ENCODE measurements at regions not wholly inside any gene's neighbourhood (a gene's known extent, or its start where the extent isn't known, plus 50 kb on each side); places are given as distances from the start of the nearest gene placed in this dataset.

DNA sequence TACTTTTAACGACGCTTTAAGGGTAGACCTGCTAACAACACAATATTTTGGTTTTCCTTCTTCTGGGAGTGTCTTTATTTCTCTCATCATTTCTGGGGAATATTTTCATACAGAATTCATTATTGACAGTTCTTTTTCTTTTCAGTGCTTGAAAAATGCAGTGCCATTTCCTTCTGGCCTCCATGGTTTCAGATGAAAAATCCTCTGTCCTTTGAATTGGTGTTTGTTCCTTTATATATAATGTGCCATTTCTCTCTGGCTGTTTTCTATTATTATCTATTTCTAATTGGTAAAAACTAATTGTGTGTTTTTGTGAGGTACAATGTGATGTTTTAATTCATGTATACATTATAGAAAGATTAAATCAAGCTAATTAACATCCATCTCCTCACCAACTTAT lies 194.3 kb upstream of the S1PR3 start:
- TF ChIP-seq CTCF (IDR thresholded peaks at IDR 0.05; ENCODE audit: insufficient read depth, low read length, poor library complexity, severe bottlenecking), result no peak
- no peak for TF ChIP-seq EZH2phosphoT487 (conservative IDR thresholded peaks at IDR 0.05; ENCODE audit: low read length)

Measured in SU-DHL-6 (cell line).